ENCODE measurements at regions not wholly inside any gene's neighbourhood (a gene's known extent, or its start where the extent isn't known, plus 50 kb on each side); places are given as distances from the start of the nearest gene placed in this dataset.

- DNase-seq (ENCODE audit: low spot score), result no peak
Measured at GRCh38 chr1:29527314-29528004, 291.1 kb downstream of the PTPRU start.

DNA sequence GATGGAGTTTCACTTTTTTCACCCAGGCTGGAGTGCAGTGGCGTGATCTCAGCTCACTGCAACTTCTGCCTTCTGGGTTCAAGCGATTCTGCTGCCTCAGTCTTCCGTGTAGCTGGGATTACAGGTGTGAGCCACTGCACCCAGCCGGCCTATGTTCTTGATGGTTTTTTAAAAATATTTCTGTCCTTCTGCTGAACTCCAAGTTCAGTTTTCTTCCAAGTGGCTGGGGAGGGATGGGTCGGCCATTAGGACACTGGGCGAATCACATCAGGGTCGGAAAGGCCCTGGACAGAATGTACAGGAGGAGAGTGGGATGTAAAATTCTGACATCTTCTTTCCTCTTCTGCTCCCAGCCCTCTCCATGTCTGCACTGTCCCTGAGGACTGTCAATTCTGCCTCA is 289.6 kb downstream of the PTPRU start:
- DNase-seq (ENCODE audit: low spot score), result no peak

- DNase-seq (ENCODE audit: low spot score), result no peak
Measured at GRCh38 chr1:29524285-29525065, 288.2 kb downstream of the PTPRU start.

DNA sequence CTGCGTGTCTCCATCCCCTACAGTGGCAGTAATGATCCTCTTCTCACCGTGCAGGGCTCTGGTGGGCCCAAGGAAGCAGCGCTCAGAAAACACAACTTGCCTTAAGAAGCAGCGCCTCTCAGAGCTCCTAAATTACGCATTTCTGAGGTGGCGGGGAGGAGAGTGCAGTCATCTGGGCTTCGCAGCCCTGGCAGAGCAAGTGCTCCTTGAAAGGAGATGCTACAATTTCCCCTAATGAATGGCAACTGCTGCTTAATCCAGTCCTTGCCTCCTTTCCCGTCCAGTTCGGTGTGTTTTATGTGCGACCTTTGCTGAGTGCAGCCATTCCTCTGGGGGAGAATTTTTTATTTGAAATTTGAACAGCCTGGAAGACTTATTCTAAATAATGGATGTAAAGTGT is 287.3 kb downstream of the PTPRU start:
- DNase-seq (ENCODE audit: low spot score), result no peak

DNA sequence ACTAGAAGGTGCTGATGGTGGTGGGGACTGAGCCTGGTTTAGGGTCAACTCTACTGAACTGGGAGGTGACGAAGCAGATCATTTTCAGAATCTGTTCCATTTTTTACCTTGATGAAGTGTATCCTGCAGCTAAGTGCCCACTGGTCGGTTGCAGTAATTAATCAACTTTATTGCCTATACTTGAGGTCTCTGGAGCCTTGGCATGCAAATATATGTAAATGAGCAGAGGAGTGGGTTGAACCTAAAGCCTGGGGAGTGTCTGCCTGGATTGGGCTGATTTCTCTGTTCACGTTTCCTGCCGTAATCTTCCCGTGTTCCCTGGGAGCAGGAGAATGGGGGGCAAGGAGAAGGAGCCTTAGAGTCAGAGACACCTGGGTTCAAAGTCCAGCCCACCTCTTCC is 286.8 kb downstream of the PTPRU start:
- DNase-seq (ENCODE audit: low spot score), result no peak

GRCh38 chr1:29521811-29522580 is 285.7 kb downstream of the PTPRU start:
- DNase-seq (ENCODE audit: low spot score), result no peak

GRCh38 chr1:29521438-29521715 is 285.1 kb downstream of the PTPRU start:
- no peak for DNase-seq (ENCODE audit: low spot score)

GRCh38 chr1:29520571-29521437 is 284.5 kb downstream of the PTPRU start:
- no peak for DNase-seq (ENCODE audit: low spot score)

DNA sequence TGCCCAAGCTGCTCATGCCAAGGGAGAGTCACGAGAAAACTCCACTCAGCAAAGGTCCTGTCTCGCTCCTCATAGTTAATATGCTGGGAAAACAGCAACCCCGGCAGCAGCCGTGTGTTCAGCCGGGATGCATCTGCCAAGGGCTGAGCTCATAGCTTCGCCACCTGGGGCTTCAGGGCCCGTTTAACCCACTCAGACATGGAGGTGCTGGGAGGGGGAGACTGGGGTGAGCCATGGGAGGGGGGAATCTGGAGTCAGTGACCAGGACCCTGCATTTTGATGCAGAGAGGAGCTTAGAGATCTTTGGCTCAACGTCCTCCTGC is 283.4 kb downstream of the PTPRU start:
- DNase-seq (ENCODE audit: low spot score), result no peak

GRCh38 chr1:29519108-29519787 is 282.9 kb downstream of the PTPRU start:
- DNase-seq (ENCODE audit: low spot score), result no peak

DNA sequence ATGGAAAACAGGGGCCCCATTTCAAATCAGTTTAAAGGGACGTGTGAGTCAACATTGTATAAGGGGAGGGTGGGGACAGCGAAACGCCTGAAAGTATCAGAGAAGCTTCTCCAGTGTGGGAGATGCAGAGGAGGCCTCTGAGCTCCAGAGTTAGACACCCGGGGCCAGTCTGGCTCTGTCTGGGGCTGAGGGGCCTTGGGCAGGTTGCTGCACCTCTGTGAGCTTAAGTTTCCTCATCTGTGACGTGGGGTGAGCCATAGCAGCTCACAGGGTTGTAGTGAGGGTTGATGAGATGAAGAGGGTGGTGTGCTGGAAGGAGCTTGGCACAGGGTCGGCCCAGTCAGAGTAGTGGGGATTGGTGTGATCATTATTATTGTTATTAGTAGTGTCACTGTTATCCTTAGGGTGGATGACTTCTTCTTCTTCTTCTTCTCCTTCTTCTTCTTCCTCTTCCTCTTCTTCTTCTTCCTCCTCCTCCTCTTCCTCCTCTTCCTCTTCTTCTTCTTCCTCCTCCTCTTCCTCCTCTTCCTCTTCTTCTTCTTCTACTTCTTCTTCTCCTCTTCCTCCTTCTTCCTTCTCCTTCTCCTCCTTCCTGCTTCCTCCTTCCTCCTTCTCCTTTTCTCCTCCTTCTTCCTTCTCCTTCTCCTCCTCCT is 282.0 kb downstream of the PTPRU start:
- no peak for DNase-seq (ENCODE audit: low spot score)

DNA sequence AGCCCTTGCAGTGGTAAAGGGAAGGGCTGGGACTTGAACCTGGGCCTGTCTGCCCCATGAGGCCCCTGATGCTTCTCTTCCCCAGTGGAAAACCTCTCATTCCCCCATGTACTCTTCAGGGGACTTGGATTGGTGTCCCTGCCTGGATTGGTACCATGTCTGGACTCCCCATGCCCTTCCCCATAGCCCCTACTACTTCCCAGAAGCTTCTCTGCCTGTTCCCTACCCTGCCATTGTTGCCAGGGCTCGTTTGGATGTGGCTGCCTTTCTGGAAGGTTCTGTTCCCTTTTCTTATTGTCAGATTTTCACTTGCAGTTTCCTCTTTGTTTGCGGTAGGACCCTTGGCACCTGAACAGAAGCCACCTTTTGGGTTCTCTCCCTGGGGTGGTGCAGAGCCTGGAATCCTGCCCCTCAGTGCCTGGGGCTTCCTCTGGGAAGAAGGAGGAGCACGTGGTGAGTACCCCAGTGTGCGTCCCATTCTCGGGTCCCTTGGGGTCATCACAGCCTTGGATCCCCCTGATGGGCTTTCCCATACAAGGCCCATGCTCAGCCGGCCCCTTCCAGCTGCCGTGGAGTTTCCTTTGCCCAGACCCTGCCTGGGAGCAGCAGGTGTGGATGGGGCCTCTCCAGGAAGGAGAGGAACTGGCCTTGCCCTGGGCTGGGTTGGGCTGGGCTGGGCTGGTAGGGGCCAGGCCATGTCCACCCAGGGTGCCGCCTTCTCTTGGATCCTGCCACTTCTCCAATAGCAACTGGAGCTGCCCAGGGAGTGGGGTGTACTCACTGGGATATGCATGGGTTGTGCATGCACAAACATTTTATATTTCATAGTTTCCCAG is 281.1 kb downstream of the PTPRU start:
- no peak for DNase-seq (ENCODE audit: low spot score)

DNA sequence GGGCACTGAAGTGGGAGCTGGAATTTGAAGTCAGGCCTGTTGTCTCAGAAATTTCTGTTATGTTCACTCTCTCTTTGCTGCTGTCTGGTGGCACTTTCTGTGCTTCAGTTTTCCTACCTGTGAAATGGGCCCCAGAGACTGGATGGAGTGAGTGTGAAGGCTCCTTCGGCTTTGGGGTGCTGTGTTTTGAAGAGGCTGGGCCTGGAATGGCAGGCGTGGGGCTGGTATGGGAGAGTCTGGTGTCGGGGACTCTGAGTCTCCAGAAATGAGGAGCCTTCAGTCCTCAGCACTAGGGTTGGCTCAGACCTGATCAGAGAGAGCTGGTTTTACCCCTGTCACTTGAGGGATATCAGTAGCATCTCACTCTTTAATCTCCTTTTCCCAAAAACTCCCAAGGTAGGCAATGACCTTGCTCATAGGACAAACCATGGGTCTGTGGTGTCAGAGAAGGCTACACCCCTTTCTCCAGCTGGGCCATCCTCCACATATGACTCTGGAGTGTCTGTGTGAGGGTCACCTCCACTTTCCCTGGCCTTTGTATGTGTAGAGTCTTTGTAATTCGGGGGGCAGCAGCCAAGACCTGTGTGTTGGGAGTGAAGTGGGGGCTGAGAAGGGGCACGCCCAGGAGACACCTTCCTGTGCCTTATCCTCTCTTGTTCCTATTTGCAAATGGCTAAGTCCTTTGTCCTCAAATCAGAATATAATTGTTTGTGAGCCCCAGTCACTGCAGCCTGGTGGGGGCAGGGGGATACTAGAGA is 279.9 kb downstream of the PTPRU start:
- no peak for DNase-seq (ENCODE audit: low spot score)

DNA sequence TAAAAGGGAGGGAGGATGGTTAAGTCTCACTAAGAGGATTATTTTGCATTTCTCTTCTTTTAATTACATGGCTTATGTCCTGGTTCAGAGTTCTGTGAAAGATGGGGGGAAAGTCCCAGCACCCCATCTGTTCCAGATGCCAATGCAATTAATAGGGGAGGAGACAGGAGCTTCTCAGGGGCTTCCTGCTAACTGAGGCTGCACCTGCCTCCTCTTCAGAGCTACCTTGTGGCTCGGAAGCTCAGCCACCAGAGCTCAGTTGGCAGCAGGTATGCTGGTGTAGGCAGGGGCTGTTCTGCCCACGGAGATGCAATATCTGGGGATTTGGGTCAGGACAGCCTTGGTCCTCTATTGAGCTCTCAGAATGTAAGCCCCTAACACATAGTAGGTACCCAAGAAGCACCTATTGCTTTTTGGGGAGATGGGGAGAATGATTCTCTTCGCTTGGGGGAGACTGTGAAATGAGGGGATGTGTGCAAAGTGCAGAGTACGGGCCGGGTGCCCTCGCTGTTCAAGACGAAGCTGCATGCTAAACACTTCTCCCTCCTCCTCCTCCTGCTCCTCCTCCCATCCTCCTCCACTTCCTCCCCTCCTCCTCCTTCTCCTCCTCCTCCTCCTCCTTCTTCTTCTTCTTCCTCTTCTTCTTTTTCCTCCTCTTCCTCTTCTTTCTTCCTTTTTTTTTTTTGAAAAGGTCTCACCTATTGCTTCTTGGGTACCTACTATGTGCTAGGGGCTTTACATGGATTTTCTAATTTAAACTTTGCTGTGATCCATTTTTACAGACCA is 279.0 kb downstream of the PTPRU start:
- no peak for DNase-seq (ENCODE audit: low spot score)

- DNase-seq (ENCODE audit: low spot score), result no peak
Measured at GRCh38 chr1:29514361-29515169, 278.2 kb downstream of the PTPRU start.

- peak; percentile 64 for DNase-seq (ENCODE audit: low spot score)
Measured at GRCh38 chr1:29513357-29513756, 277.0 kb downstream of the PTPRU start.

- DNase-seq (ENCODE audit: low spot score), result no peak
Measured at GRCh38 chr1:29511436-29511835, 275.1 kb downstream of the PTPRU start.

All from SW480 (cell line).